OCI-LY1 (cell line): ENCODE measurements at regions not wholly inside any gene's neighbourhood (a gene's known extent, or its start where the extent isn't known, plus 50 kb on each side); places are given as distances from the start of the nearest gene placed in this dataset.

Experiments used
- H2AFZ ChIP-seq: fragments of 200-600 bp; sonication (generic), shearing (Covaris generic); 2 replicates; pipeline ENCODE4 v1.6.0; 2014; ENCODE audit warnings: antibody characterized with exemption, mild to moderate bottlenecking, low read length
- H3F3A ChIP-seq: fragments of 200-600 bp; sonication (generic), shearing (Covaris generic); 2 replicates; pipeline ENCODE4 v1.6.0; 2014; ENCODE audit warnings: mild to moderate bottlenecking, antibody characterized with exemption, low read length, moderate library complexity; ENCODE audit not compliant: insufficient read depth
- H3K27ac ChIP-seq: fragments of 200-600 bp; sonication (generic); 2 replicates; pipeline ENCODE4 v1.5.1; 2014; ENCODE audit warnings: low read length, mixed run types, mild to moderate bottlenecking, low read depth; ENCODE audit not compliant: poor library complexity, severe bottlenecking
- H3K27me3 ChIP-seq: fragments of 200-600 bp; sonication (generic); 2 replicates; pipeline ENCODE4 v1.6.0; 2014; ENCODE audit warnings: antibody characterized with exemption, mild to moderate bottlenecking, low read length, moderate library complexity; ENCODE audit not compliant: insufficient read depth
- H3K36me3 ChIP-seq: fragments of 200-600 bp; sonication (generic); 2 replicates; pipeline ENCODE4 v1.6.1; 2014; ENCODE audit warnings: mild to moderate bottlenecking, antibody characterized with exemption, low read length, moderate library complexity, mixed read lengths; ENCODE audit not compliant: insufficient read depth
- H3K4me1 ChIP-seq: fragments of 200-600 bp; sonication (generic); 2 replicates; pipeline ENCODE4 v1.5.1; 2014; ENCODE audit warnings: mild to moderate bottlenecking, low read length, moderate library complexity; ENCODE audit not compliant: insufficient read depth, severe bottlenecking
- H3K4me2 ChIP-seq: fragments of 200-600 bp; sonication (generic), shearing (Covaris generic); 2 replicates; pipeline ENCODE4 v1.6.1; 2014; ENCODE audit warnings: low read length
- H3K4me3 ChIP-seq: fragments of 200-600 bp; sonication (generic); 2 replicates; pipeline ENCODE4 v1.5.1; 2014; ENCODE audit warnings: low read length, low read depth, mild to moderate bottlenecking, mixed read lengths; ENCODE audit not compliant: poor library complexity, severe bottlenecking
- H3K79me2 ChIP-seq: fragments of 200-600 bp; shearing (Covaris generic); 2 replicates; pipeline ENCODE4 v1.6.1; 2016; ENCODE audit warnings: mixed run types, low read length, mixed read lengths; ENCODE audit not compliant: insufficient read depth
- H3K9ac ChIP-seq: fragments of 200-600 bp; sonication (generic), shearing (Covaris generic); 2 replicates; pipeline ENCODE4 v1.6.1; 2014; ENCODE audit warnings: mild to moderate bottlenecking, low read length, mixed read lengths
- H3K9me2 ChIP-seq: fragments of 200-600 bp; sonication (generic), shearing (Covaris generic); 2 replicates; pipeline ENCODE4 v1.6.1; 2014; ENCODE audit warnings: low read depth, mild to moderate bottlenecking, low read length, mixed read lengths
- H3K9me3 ChIP-seq: fragments of 200-600 bp; shearing (Covaris generic); 2 replicates; pipeline ENCODE4 v1.6.1; 2014; ENCODE audit warnings: low read length, mixed read lengths
- H4K20me1 ChIP-seq: fragments of 200-600 bp; sonication (generic), shearing (Covaris generic); 2 replicates; pipeline ENCODE4 v1.6.0; 2016; ENCODE audit warnings: mild to moderate bottlenecking, low read length; ENCODE audit not compliant: insufficient read depth
- EZH2 ChIP-seq: fragments of 200-600 bp; sonication (generic), shearing (Covaris generic); IDR thresholded peaks from 2 replicates; pipeline ENCODE4 v1.8.0; 2017; ENCODE audit warnings: borderline replicate concordance, mixed run types, mild to moderate bottlenecking, antibody characterized with exemption, low read length, moderate library complexity, mixed read lengths
- TF ChIP-seq, protein P1 (sequence below): fragments of 200-600 bp; sonication (generic), shearing (Covaris generic); IDR thresholded peaks from 2 replicates; pipeline ENCODE4 v1.5.1; 2017; ENCODE audit warnings: mild to moderate bottlenecking, antibody characterized with exemption, low read length, moderate library complexity, mixed read lengths

DNA sequence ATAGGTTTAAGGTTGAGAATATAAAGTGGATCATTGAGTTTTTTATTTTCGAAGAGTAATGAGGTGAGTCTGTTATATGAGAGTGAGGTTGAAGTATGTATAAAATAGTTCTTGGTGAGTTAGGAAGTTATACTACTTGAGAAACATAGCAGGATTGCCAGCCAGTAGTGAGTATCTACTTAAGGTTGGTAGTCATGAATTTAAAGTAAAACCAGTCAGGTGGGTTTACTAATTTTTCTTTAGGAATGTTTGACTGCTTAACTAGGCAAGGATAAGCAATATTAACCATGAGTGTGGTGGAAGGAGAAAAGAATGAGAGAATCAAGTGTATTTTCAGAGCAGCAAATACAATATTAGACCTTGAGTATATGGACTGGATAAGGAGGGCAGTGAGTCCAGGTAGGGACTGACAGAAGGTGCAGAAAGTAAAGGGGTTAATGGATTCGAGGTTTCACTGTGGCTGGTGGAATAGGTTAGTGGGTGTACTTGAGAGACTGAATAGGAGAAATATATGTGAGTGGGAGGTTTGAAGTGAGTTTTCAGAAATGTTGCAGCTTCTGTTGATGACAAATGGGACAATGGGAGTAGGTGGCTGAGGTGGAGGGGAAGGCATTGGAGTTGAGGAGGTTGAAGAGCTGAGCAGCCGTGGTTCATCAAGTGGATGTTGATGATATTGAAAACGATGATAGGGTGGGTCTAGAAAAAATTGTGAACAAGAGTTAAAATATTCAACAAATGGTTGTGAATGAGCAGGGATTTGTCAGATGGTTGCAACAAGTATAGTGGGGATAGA lies 232.5 kb upstream of the ASCC3 start:
- Histone ChIP-seq H3F3A (no peaks in the 10 kb centered on the region), H4K20me1 (no peaks in the 10 kb centered on the region), H3K4me1 (no peaks in the 10 kb centered on the region), H3K4me2 (no peak overlapping the region), H3K27ac (no peak overlapping the region), H2AFZ (no peak overlapping the region), H3K9ac (no peak overlapping the region), H3K9me2 (no peaks in the 10 kb centered on the region), H3K27me3 (no peaks in the 10 kb centered on the region), H3K4me3 (no peak overlapping the region), H3K9me3 (no peaks in the 10 kb centered on the region), H3K79me2 (no peaks in the 10 kb centered on the region), H3K36me3 (no peaks in the 10 kb centered on the region)
- no peak for TF ChIP-seq EZH2
- TF ChIP-seq, protein P1, sequence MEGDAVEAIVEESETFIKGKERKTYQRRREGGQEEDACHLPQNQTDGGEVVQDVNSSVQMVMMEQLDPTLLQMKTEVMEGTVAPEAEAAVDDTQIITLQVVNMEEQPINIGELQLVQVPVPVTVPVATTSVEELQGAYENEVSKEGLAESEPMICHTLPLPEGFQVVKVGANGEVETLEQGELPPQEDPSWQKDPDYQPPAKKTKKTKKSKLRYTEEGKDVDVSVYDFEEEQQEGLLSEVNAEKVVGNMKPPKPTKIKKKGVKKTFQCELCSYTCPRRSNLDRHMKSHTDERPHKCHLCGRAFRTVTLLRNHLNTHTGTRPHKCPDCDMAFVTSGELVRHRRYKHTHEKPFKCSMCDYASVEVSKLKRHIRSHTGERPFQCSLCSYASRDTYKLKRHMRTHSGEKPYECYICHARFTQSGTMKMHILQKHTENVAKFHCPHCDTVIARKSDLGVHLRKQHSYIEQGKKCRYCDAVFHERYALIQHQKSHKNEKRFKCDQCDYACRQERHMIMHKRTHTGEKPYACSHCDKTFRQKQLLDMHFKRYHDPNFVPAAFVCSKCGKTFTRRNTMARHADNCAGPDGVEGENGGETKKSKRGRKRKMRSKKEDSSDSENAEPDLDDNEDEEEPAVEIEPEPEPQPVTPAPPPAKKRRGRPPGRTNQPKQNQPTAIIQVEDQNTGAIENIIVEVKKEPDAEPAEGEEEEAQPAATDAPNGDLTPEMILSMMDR = no peak

DNA sequence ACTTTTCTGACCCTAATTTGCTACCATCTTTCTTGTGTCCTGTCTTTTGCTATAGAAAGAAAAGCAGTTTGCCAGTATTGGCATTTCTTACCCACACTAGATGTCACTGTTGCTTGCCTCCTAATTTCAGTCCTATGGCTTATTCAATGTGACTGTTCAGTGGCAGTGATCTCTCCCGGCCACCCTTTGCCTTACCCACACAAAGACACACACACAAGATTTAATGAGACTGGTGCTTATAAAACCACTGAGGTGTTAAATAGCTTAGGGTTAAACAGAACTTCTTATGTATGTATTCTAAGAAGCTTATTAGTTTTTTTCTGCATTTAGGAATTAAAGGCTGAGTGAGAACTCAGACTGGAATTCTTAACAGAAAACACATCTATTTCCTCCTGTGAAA lies 233.6 kb upstream of the ASCC3 start:
- H3K4me1 ChIP-seq = no peaks in the 10 kb centered on the region
- no peaks in the 10 kb centered on the region for H3K27me3 ChIP-seq
- TF ChIP-seq, protein P1 = peak; percentile 52; the same call in 1 of the 2 replicates
- TF ChIP-seq EZH2 = no peak
- no peak overlapping the region for H3K4me2 ChIP-seq
- H3F3A ChIP-seq = no peaks in the 10 kb centered on the region
- no peaks in the 10 kb centered on the region for H4K20me1 ChIP-seq
- H2AFZ ChIP-seq = no peak overlapping the region
- H3K9me3 ChIP-seq = no peaks in the 10 kb centered on the region
- no peak overlapping the region for H3K27ac ChIP-seq
- no peaks in the 10 kb centered on the region for H3K36me3 ChIP-seq
- no peak overlapping the region for H3K9ac ChIP-seq
- H3K9me2 ChIP-seq = no peaks in the 10 kb centered on the region
- H3K4me3 ChIP-seq = no peak overlapping the region
- no peaks in the 10 kb centered on the region for H3K79me2 ChIP-seq

DNA sequence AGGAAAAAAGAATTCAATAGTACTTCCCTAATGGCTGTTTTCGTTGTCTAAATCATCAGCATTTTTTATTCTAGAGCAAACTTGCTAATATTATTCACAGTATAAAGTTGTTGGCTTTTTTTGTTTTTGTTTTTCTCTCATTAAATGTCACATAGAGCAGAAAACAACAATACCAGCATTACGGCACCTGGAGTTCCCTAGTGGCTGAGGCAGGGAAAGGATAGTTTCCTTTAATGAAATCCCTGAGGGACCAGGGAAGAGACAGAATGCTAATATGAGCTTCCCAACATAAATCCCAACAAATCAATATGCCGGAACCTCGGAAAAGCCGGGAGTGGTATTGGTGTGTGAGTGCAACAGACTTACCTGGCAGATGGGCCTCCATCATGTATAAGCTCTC lies 235.2 kb upstream of the ASCC3 start:
- Histone ChIP-seq H3K27ac (no peak overlapping the region), H3K9ac (no peak overlapping the region), H3K9me2 (no peaks in the 10 kb centered on the region), H3K4me1 (no peaks in the 10 kb centered on the region), H4K20me1 (no peaks in the 10 kb centered on the region), H3F3A (no peaks in the 10 kb centered on the region), H3K27me3 (no peaks in the 10 kb centered on the region), H3K36me3 (no peaks in the 10 kb centered on the region), H2AFZ (no peak overlapping the region), H3K4me3 (no peak overlapping the region), H3K79me2 (no peaks in the 10 kb centered on the region), H3K4me2 (no peak overlapping the region), H3K9me3 (no peaks in the 10 kb centered on the region)
- TF ChIP-seq, protein P1 = no peak
- no peak for TF ChIP-seq EZH2
